ENCODE measurements at regions not wholly inside any gene's neighbourhood (a gene's known extent, or its start where the extent isn't known, plus 50 kb on each side); places are given as distances from the start of the nearest gene placed in this dataset.

DNA sequence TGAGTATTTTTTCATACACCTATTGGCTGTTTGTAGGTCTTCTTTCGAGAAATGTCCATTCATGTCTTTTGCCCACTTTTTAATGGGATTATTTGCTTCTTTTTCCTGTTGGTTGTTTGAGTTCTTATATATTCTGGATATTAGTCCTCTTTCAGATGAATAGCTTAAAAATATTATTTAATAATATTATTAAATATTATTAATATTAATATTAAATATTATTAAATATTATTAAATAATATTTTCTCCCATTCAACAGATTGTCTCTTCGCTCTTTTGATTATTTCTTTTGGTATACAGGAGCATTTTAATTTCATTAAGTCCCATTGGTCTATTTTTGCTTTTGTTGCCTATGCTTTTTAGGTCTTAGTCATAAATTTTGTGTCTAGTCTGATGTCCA is 361.9 kb downstream of the TSN start:
- H3K9me1 ChIP-seq (ENCODE audit: control insufficient read depth, insufficient read depth, low read length) = no peaks in the 10 kb centered on the region
- H3K36me3 ChIP-seq (ENCODE audit: control insufficient read depth, insufficient read depth, low read length) = no peaks in the 10 kb centered on the region
- in situ Hi-C loops (cut with MboI) (no loop called here), intact Hi-C loops (cut with micrococcal nuclease) (no loop called here)
- no peaks in the 10 kb centered on the region for H3K9me3 ChIP-seq (replicated peaks; ENCODE audit: control insufficient read depth, insufficient read depth, low read depth, low read length)
- H3K4me1 ChIP-seq (replicated peaks in 1 of 2; ENCODE audit: control insufficient read depth in 2 of 2, insufficient read depth in 2 of 2, low read length in 2 of 2) = no peaks in the 10 kb centered on the region
- H2AFZ ChIP-seq (ENCODE audit: low read depth, low read length) = no peak overlapping the region
- no peaks in the 10 kb centered on the region for H3K79me2 ChIP-seq (ENCODE audit: control insufficient read depth, insufficient read depth, low read length)
- H3K9ac ChIP-seq (ENCODE audit: insufficient read depth in 1 of 2, low read depth in 2 of 2, low read length in 2 of 2) = no peak overlapping the region
- ChIA-PET POLR2A (no interaction called here), CTCF (ENCODE audit: low intra/inter-chr PET ratio) (no interaction called here)
- H3K27ac ChIP-seq (ENCODE audit: extremely low read depth, low read depth, low read length) = no peak overlapping the region
- H4K20me1 ChIP-seq (replicated peaks; ENCODE audit: control insufficient read depth, insufficient read depth, low read length) = no peaks in the 10 kb centered on the region
- no peak for DNase-seq (ENCODE audit: extremely low read depth in 1 of 4, low spot score in 3 of 4)
- H3K4me2 ChIP-seq (ENCODE audit: insufficient read depth, low read length) = no peak overlapping the region
- ATAC-seq = no peak
- no peak for FAIRE-seq
- no TSS peak for BruUV-seq (replicated peaks)
- H3K27me3 ChIP-seq (ENCODE audit: control insufficient read depth in 2 of 2, insufficient read depth in 2 of 2, low read length in 2 of 2) = no peaks in the 10 kb centered on the region; a peak in 1 of 5 replicates
- WGBS (ENCODE audit: insufficient coverage, low coverage, missing lambda C conversion rate) = 0% methylated on average over 2 of the region's 2 CpGs
- H3K4me3 ChIP-seq = no peak overlapping the region
- TF ChIP-seq RFX5 (IDR thresholded peaks at IDR 0.05; ENCODE audit: low read depth, low read length) (no peak), SIX5 (IDR thresholded peaks at IDR 0.05; ENCODE audit: borderline replicate concordance in 1 of 2, insufficient read depth in 1 of 2, low read depth in 1 of 2, low read length in 2 of 2) (no peak), KLF1 (tag; IDR thresholded peaks at IDR 0.05) (no peak), MTA1 (IDR thresholded peaks at IDR 0.05; ENCODE audit: borderline replicate concordance) (no peak), CEBPB (tag; IDR thresholded peaks at IDR 0.05) (no peak), DACH1 (IDR thresholded peaks at IDR 0.05; ENCODE audit: partially characterized antibody) (no peak), ZNF282 (CRISPR knock-in tag; IDR thresholded peaks at IDR 0.05) (no peak), JUN (IDR thresholded peaks at IDR 0.05; ENCODE audit: borderline replicate concordance, low read depth, low read length) (no peak), JUN (CRISPR knock-in tag; IDR thresholded peaks at IDR 0.05; ENCODE audit: borderline replicate concordance) (no peak), KLF13 (tag; IDR thresholded peaks at IDR 0.05; ENCODE audit: borderline replicate concordance, low read depth) (no peak), XRCC4 (IDR thresholded peaks at IDR 0.05; ENCODE audit: extremely low read depth, insufficient read depth, insufficient read length) (no peak), PCBP2 (IDR thresholded peaks at IDR 0.05; ENCODE audit: low read depth, low read length, poor library complexity, severe bottlenecking) (no peak), YBX1 (IDR thresholded peaks at IDR 0.05) (no peak), CBFA2T3 (IDR thresholded peaks at IDR 0.05) (no peak), POLR2AphosphoS5 (IDR thresholded peaks at IDR 0.05; ENCODE audit: control insufficient read depth, insufficient read depth, low read depth, low read length) (no peak), ZNF79 (CRISPR knock-in tag; IDR thresholded peaks at IDR 0.05; ENCODE audit: low read depth) (no peak), RBM22 (IDR thresholded peaks at IDR 0.05; ENCODE audit: low read depth, low read length, poor library complexity, severe bottlenecking) (no peak), PML (IDR thresholded peaks at IDR 0.05; ENCODE audit: low read length) (no peak)
- TF ChIP-seq, protein P1, sequence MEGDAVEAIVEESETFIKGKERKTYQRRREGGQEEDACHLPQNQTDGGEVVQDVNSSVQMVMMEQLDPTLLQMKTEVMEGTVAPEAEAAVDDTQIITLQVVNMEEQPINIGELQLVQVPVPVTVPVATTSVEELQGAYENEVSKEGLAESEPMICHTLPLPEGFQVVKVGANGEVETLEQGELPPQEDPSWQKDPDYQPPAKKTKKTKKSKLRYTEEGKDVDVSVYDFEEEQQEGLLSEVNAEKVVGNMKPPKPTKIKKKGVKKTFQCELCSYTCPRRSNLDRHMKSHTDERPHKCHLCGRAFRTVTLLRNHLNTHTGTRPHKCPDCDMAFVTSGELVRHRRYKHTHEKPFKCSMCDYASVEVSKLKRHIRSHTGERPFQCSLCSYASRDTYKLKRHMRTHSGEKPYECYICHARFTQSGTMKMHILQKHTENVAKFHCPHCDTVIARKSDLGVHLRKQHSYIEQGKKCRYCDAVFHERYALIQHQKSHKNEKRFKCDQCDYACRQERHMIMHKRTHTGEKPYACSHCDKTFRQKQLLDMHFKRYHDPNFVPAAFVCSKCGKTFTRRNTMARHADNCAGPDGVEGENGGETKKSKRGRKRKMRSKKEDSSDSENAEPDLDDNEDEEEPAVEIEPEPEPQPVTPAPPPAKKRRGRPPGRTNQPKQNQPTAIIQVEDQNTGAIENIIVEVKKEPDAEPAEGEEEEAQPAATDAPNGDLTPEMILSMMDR (IDR thresholded peaks at IDR 0.05 in 2 of 3, conservative IDR thresholded peaks at IDR 0.05 in 1 of 3; ENCODE audit: insufficient read depth in 2 of 3, low read depth in 1 of 3, low read length in 3 of 3) = no peak
- TF ChIP-seq, protein P2, sequence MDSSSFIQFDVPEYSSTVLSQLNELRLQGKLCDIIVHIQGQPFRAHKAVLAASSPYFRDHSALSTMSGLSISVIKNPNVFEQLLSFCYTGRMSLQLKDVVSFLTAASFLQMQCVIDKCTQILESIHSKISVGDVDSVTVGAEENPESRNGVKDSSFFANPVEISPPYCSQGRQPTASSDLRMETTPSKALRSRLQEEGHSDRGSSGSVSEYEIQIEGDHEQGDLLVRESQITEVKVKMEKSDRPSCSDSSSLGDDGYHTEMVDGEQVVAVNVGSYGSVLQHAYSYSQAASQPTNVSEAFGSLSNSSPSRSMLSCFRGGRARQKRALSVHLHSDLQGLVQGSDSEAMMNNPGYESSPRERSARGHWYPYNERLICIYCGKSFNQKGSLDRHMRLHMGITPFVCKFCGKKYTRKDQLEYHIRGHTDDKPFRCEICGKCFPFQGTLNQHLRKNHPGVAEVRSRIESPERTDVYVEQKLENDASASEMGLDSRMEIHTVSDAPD (CRISPR knock-in tag; IDR thresholded peaks at IDR 0.05) = no peak
